HCEC 1CT (cell line): ENCODE measurements at regions not wholly inside any gene's neighbourhood (a gene's known extent, or its start where the extent isn't known, plus 50 kb on each side); places are given as distances from the start of the nearest gene placed in this dataset.

ENCODE experiments used
- DNase-seq: peaks from one replicate; pipeline ENCODE4 v3.0.0-alpha.2; 2017

- no peak for DNase-seq
Observed at GRCh38 chr1:25103164-25103795, 129.0 kb downstream of the SYF2 start.

DNA sequence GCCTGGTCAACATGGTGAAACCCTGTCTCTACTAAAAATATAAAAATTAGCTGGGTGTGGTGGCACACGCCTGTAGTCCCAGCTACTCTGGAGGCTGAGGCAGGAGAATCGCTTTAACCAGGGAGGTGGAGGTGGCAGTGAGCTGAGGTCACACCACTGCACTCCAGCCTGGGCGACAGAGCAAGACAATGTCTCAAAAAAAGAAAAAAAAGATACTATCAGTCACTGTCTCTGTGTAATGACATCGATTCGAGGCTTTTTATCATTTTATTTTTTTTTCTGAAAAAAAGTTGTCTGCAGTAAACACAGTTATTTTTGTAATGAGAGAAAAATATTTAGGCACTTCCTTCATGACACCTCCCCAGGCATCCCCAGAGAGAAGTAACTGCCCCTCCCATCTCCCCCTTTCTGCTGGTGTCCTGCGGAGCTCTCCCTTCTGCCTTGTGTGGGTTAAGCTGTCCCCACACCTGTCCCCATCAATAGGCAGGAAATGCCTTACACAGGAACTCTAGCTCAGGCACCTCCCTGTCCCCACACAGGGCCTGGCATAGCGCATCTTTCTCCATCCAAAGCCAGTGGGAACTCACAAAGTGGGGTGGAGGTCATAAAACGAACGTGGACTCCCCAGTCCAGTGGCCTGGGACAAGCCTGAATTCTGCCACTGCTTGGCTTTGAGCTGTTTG lies 132.0 kb downstream of the SYF2 start:
- DNase-seq = no peak

- no peak for DNase-seq
Observed at GRCh38 chr1:25099343-25099951, 132.9 kb downstream of the SYF2 start.

- no peak for DNase-seq
Observed at GRCh38 chr1:25098717-25099116, 133.6 kb downstream of the SYF2 start.

DNA sequence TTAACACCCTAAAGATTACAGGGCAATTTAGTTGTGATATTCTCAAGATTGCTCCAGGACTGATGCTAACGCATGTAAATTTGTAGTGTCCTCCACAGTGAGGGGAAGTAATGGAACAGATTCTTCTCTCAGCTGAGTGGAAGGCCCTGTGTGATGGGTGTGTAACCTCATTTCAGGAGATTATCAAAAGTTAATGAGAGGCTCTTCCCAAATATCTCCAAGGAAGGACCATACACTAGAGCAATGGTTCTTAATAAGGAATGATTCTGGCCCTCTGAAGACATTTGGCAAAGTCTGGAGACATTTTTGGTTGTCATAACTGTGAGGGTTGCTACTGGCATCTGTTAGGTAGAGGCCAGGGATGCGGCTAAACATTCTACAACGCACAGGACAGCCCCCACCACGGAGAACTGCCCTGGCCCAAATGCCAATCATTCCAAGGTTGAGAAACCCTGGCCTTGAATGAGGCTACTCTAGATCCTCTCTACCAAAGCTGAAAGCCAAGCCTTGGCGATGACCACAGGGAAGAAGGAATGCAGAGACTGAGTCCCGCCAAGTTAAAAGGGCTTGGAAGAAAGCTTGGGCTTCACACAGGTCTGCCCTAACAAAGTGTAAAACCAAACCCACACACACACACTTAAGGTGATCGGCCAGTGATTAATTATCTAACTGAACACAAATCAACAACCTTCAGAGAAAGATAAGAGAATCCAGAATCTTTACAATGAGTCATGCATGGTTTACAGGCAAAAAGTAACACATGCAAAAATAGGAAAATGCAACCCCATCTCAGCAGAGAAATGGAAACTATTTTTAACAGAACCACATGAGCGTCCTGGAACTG lies 135.8 kb downstream of the SYF2 start:
- DNase-seq = no peak

GRCh38 chr1:25095635-25096200 lies 136.6 kb downstream of the SYF2 start:
- DNase-seq = no peak

DNA sequence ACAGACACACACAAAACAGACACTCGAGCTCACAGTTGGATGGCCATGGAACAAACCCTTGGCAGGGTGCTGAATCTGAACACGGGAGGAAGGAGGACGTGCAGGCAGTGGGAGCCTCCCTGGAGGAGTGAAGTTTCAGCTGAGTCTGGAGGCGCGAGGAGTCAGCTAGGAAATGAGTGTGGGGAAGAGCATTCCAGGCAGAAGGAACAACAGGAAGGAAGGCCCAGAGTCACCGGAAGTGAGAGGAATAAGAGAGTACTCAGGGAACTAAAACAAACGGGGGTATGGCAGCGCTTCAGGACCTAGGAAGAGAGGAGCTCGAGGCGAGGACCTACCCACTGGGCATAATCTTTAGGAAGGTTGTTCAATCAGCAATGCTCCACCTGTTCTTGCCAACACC lies 137.3 kb downstream of the SYF2 start:
- DNase-seq = no peak

- no peak for DNase-seq
Observed at GRCh38 chr1:25094229-25094628, 138.1 kb downstream of the SYF2 start.

GRCh38 chr1:25091658-25092057 lies 140.6 kb downstream of the SYF2 start:
- DNase-seq = no peak

DNA sequence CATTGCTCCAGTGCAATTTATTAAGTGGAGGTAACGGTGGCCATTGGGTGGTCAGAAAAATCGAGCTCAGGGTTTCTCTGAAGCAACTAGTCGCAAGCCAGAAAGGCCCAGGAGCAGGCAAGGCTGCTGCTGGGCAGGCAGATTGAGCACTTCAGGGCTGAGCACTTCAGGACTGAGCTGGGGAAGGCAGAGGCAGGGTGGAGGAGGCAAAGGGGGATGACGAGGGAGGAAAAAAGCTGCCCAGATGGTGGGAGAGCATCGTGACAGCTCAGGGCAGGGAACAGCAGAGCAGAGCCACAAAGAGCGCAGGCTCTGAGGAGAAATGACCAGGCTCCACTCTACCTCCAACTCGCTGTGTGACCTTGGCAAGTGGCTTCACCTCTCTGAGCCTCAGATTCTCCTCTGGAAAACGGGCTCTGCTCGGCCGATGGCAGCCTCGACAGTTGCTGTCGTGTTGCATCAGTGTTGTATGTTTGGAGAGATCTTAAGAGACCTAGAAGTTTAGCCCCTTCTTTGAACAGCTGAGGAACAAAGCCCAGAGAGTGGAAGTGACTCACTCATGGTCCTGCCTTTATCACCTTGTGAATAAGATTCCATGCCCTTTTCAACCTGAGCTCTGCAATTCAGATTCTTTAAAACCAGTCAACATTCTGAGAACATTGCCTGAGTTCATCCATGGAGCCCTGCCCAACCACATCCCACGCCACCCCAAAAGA lies 141.4 kb downstream of the SYF2 start:
- no peak for DNase-seq

DNA sequence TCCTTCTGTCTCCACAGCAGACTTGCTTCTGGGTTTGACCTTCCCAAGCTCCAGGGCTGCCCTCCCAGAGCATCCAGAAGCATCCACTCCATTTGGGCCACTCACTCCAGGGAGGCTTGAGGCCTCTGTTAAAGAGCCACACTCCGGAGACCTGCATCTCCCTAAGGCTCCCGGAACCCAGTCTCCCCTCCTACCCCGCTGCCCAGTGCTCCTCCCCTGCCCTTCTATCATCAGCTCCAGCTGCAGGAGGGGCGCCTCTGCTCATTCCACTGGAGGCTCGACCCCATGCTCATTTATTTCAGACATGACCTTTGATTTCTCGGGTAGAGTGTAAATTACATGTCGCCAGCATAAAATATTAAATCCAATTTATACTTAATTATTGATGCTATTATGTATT lies 142.5 kb downstream of the SYF2 start:
- DNase-seq = no peak

GRCh38 chr1:25088946-25089345 lies 143.4 kb downstream of the SYF2 start:
- no peak for DNase-seq

DNA sequence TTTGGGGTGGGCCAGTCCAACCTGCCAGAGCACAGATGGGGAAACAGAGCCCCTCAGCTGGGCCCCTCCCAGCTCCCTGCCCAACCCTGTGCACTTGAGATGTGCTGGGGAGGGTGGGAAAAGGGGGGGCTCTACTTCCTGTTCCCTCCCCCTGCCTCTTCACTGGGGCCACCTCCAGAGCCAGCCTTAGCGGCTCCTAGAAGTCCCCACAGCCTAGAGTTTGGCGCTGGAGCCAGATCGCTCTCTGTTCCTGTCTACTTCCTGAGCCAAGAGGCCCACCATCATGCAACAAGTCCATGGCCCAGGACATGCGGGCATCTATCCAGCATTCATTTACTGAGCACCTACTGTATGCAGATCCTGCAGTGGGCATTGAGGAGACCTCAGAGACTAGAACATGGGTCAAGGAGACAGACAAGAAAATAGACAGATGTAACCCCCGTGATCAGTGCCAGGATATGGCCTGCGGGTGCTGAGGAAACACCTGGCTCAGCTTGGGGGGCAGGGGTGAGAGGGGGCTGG lies 144.1 kb downstream of the SYF2 start:
- no peak for DNase-seq

DNA sequence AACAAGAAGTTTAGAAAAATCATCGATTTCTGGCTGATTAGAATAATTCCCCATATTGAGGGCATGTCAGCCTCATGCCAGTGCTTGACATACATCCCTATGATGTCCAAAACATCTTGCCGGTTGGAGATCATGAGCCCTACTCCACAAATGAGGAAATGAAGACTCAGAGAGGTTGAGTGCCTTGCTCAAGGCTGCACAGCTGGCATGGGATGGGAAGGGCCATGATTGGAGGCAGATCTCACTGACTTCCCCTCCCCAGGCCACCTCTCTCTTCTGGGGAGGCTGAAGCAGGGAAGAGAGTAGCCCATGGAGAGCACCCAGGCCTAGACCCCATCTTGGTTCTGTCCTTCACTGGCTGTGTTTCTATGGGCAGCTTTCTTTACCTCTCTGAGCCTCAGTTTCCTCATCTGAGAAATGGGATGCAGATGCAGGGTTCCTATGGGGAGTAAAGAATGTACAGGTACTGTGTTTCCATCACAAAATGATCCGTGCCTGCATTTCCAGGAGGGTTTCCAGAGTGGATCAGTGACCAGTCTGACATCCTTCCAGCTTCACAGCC lies 145.7 kb downstream of the SYF2 start:
- no peak for DNase-seq

DNA sequence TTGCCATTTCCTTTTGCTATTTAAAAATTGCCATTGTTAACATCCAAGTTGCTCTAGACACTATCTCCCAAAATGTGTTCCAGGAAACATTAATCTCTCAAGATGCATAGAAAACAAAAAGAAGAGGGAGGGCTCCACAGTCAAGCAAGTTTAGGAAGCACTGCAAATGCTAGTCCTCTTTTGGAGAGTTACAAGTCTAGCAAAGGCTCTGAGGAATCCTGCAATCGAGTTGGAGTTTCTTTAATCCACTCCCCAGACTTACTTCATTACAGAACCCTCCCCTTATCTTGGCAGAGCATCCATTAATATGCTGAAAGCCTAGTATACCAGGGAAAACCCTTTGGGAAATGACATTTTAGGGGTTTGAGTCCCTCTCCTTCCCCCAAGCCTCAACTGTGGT lies 147.9 kb downstream of the SYF2 start:
- no peak for DNase-seq

DNA sequence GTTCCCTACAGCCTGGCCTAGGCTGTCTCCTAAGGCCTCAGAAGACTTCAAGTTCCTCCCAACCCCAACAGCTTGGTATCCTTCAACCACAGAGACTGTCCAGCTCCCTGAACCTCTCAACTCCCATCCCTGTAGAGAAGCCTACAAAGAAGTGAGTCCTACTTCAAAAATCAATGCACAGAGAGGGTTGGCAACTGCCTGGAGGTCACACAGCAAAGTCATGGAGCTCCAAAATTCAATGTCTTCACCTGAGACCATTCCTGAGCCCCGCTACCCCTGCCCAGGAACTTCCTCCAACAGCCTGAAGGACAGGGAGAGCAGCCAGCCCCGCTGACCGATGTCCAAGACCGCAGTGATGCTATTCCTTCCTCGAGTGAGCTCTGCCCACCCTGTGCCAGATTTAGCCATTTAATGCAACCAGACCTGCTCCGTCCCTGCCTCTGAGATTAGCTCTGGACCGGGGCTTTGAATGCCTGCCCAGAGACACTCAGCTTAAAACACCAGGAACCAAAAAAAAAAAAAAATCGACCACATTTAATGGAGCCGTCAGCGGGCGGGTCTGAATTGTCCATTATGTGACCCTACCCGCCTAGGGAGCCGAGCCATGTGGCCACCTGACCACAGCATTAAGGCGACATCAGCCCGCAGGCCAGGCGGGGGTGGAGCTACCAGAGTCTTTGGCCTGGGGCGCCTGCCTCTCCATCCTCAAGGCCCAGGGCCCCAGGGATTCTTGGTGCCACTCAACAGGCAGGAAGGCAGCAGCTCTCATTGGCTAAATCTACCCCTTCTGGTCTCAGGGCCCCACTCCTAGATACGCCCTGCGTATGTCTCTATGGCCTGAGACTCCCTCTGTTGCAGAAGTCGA lies 148.6 kb downstream of the SYF2 start:
- DNase-seq = no peak

- DNase-seq = no peak
Observed at GRCh38 chr1:25082995-25083394, 149.3 kb downstream of the SYF2 start.

GRCh38 chr1:25082216-25082899 lies 149.9 kb downstream of the SYF2 start:
- peak; percentile 60 for DNase-seq

DNA sequence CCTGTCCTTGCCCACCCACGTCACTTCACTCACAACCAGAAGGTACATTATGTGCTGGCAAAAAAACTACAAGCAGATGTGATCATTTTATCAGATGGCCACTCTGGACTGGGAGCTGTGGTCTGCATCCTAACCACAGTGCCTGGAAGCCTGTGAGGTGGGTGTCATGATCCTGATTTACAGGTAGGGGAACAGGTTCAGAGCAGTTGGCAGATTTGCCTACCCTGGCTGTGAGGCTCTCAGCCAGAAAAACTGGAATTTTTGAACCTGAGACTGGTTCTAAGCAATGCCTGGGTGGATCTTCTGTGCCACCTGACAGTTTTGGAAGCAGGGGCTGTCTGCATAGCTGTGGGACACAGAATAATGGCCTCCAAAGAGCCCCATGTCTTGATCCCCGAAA lies 150.8 kb downstream of the SYF2 start:
- DNase-seq = no peak
